ENCODE measurements at regions not wholly inside any gene's neighbourhood (a gene's known extent, or its start where the extent isn't known, plus 50 kb on each side); places are given as distances from the start of the nearest gene placed in this dataset.

DNA sequence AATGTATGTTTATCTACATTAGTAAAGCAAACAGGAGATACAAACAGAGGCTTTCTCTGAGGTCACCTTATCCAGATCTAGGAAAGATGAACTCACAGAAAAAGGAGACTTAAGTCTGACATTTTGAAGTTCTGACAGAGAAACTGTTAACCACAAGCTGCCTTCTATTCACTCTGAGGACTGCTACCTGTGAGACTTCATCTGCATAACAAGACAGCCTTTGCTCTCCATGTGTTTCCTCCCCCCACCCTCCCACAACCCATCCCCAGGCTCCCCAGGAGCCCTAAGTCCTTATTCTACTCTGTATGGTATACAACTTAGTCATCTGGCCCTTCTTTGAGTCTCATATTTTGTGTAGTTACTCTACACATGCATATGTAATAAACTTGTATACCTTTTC is 699.0 kb downstream of the FGF9 start:
- no peaks in the 10 kb centered on the region for H3F3A ChIP-seq (ENCODE audit: low read depth)
- no peaks in the 10 kb centered on the region for H3K36me3 ChIP-seq (ENCODE audit: insufficient read depth, low read length)
- no peak overlapping the region for H3K4me3 ChIP-seq (ENCODE audit: low read length, poor library complexity, severe bottlenecking)
- H3K9me2 ChIP-seq (replicated peaks; ENCODE audit: low read depth, low read length) = no peaks in the 10 kb centered on the region
- no peak overlapping the region for H2AFZ ChIP-seq (ENCODE audit: low read length)
- no peaks in the 10 kb centered on the region for H3K79me2 ChIP-seq (ENCODE audit: insufficient read depth, low read length)
- H3K9ac ChIP-seq (ENCODE audit: low read depth, low read length, poor library complexity, severe bottlenecking) = no peak overlapping the region
- H4K20me1 ChIP-seq (ENCODE audit: insufficient read depth, low read length, poor library complexity, severe bottlenecking) = no peaks in the 10 kb centered on the region
- H3K4me1 ChIP-seq (ENCODE audit: insufficient read depth, low read length, poor library complexity, severe bottlenecking) = no peaks in the 10 kb centered on the region
- H3K27me3 ChIP-seq (ENCODE audit: insufficient read depth, low read length, poor library complexity, severe bottlenecking) = no peaks in the 10 kb centered on the region
- no peak overlapping the region for H3K4me2 ChIP-seq (ENCODE audit: low read depth, low read length, poor library complexity, severe bottlenecking)
- TF ChIP-seq EZH2phosphoT487 (IDR thresholded peaks at IDR 0.05; ENCODE audit: borderline replicate concordance) = no peak
- TF ChIP-seq, protein P1, sequence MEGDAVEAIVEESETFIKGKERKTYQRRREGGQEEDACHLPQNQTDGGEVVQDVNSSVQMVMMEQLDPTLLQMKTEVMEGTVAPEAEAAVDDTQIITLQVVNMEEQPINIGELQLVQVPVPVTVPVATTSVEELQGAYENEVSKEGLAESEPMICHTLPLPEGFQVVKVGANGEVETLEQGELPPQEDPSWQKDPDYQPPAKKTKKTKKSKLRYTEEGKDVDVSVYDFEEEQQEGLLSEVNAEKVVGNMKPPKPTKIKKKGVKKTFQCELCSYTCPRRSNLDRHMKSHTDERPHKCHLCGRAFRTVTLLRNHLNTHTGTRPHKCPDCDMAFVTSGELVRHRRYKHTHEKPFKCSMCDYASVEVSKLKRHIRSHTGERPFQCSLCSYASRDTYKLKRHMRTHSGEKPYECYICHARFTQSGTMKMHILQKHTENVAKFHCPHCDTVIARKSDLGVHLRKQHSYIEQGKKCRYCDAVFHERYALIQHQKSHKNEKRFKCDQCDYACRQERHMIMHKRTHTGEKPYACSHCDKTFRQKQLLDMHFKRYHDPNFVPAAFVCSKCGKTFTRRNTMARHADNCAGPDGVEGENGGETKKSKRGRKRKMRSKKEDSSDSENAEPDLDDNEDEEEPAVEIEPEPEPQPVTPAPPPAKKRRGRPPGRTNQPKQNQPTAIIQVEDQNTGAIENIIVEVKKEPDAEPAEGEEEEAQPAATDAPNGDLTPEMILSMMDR (conservative IDR thresholded peaks at IDR 0.05; ENCODE audit: low read length) = no peak
- no peaks in the 10 kb centered on the region; the same call in 1 of the 2 replicates for H3K9me3 ChIP-seq (ENCODE audit: insufficient read depth, low read depth, low read length)

DNA sequence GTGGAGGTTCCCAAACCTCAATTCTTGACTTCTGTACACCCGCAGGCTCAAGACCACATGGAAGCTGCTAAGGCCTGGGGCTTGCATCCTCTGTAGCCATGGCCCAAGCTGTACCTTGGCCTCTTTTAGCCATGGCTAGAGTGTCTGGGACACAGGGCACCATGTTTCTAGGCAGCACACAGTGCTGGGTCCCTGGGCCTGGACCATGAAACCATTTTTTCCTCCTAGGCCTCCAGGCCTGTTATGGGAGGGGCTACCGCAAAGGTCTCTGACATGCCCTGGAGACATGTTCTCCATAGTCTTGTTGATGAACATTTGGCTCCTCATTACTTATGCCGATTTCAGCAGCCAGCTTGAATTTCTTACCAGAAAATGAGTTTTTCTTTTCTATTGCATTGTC is 701.4 kb downstream of the FGF9 start:
- H3F3A ChIP-seq (ENCODE audit: low read depth) = no peaks in the 10 kb centered on the region
- H3K79me2 ChIP-seq (ENCODE audit: insufficient read depth, low read length) = no peaks in the 10 kb centered on the region

DNA sequence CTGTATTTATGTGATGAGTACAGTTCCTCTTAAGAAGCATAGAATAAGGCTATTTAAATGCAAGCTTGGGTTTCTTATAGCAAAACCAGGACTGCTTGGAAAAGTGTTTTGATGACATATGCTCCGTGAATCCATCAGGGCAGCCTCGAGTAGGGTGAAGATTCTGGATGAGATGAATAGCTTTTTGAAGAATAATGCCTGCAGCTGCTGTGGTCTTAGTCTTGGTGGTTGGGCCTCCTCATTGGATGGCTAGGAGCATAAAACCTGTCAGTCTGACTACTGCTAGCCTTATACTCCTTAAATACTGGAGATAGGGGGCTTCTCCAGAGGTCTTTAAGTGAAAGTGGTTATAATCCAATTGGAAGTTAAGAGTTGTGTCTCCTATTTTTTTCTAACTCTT is 704.3 kb downstream of the FGF9 start:
- Histone ChIP-seq H3K4me3 (ENCODE audit: low read length, poor library complexity, severe bottlenecking) (no peak overlapping the region), H2AFZ (ENCODE audit: low read length) (no peak overlapping the region), H3K4me2 (ENCODE audit: low read depth, low read length, poor library complexity, severe bottlenecking) (no peak overlapping the region), H3K27me3 (ENCODE audit: insufficient read depth, low read length, poor library complexity, severe bottlenecking) (no peaks in the 10 kb centered on the region), H3K79me2 (ENCODE audit: insufficient read depth, low read length) (no peaks in the 10 kb centered on the region), H3K36me3 (ENCODE audit: insufficient read depth, low read length) (no peaks in the 10 kb centered on the region), H3F3A (ENCODE audit: low read depth) (no peaks in the 10 kb centered on the region), H3K9ac (ENCODE audit: low read depth, low read length, poor library complexity, severe bottlenecking) (no peak overlapping the region), H3K9me2 (replicated peaks; ENCODE audit: low read depth, low read length) (no peaks in the 10 kb centered on the region), H4K20me1 (ENCODE audit: insufficient read depth, low read length, poor library complexity, severe bottlenecking) (no peaks in the 10 kb centered on the region), H3K4me1 (ENCODE audit: insufficient read depth, low read length, poor library complexity, severe bottlenecking) (no peaks in the 10 kb centered on the region), H3K9me3 (ENCODE audit: insufficient read depth, low read depth, low read length) (no peaks in the 10 kb centered on the region)
- TF ChIP-seq, protein P1 (conservative IDR thresholded peaks at IDR 0.05; ENCODE audit: low read length) = no peak
- TF ChIP-seq EZH2phosphoT487 (IDR thresholded peaks at IDR 0.05; ENCODE audit: borderline replicate concordance) = no peak

More for the DNA sequence above, 701.4 kb downstream of the FGF9 start:
- H3K4me1 ChIP-seq (ENCODE audit: insufficient read depth, low read length, poor library complexity, severe bottlenecking) = no peaks in the 10 kb centered on the region
- H3K4me2 ChIP-seq (ENCODE audit: low read depth, low read length, poor library complexity, severe bottlenecking) = no peak overlapping the region
- TF ChIP-seq EZH2phosphoT487 (IDR thresholded peaks at IDR 0.05; ENCODE audit: borderline replicate concordance) = no peak
- TF ChIP-seq, protein P1 (conservative IDR thresholded peaks at IDR 0.05; ENCODE audit: low read length) = no peak
- no peak overlapping the region for H3K4me3 ChIP-seq (ENCODE audit: low read length, poor library complexity, severe bottlenecking)
- no peaks in the 10 kb centered on the region for H3K9me2 ChIP-seq (replicated peaks; ENCODE audit: low read depth, low read length)
- H4K20me1 ChIP-seq (ENCODE audit: insufficient read depth, low read length, poor library complexity, severe bottlenecking) = no peaks in the 10 kb centered on the region
- no peaks in the 10 kb centered on the region for H3K36me3 ChIP-seq (ENCODE audit: insufficient read depth, low read length)
- H3K9ac ChIP-seq (ENCODE audit: low read depth, low read length, poor library complexity, severe bottlenecking) = no peak overlapping the region
- H3K9me3 ChIP-seq (ENCODE audit: insufficient read depth, low read depth, low read length) = no peaks in the 10 kb centered on the region; the same call in 1 of the 2 replicates
- no peak overlapping the region for H2AFZ ChIP-seq (ENCODE audit: low read length)
- no peaks in the 10 kb centered on the region for H3K27me3 ChIP-seq (ENCODE audit: insufficient read depth, low read length, poor library complexity, severe bottlenecking)
